BE2C (cell line): ENCODE measurements at regions not wholly inside any gene's neighbourhood (a gene's known extent, or its start where the extent isn't known, plus 50 kb on each side); places are given as distances from the start of the nearest gene placed in this dataset.
"Not testable (repeated sequence)": the region's sequence is repeated elsewhere in the genome, so short reads cannot be mapped to it uniquely, and the experiment has no call there.

Experiments
- DNase-seq: peaks from one replicate; pipeline ENCODE4 v3.0.0-alpha.2; 2020
- H3K27me3 ChIP-seq: fragments of 250-450 bp; sonication (Bioruptor Pico); 2 replicates; pipeline ENCODE4 v1.5.1; 2020; ENCODE audit warnings: mild to moderate bottlenecking
- H3K36me3 ChIP-seq: fragments of 250-450 bp; sonication (Bioruptor Pico); 2 replicates; pipeline ENCODE4 v1.5.1; 2020; ENCODE audit warnings: mild to moderate bottlenecking
- H3K4me1 ChIP-seq: fragments of 250-450 bp; sonication (Bioruptor Pico); 2 replicates; pipeline ENCODE4 v1.5.1; 2020
- H3K4me3 ChIP-seq: 2 replicates; pipeline ENCODE4 v1.5.1; 2011; ENCODE audit warnings: low read depth, low read length
- H3K9me3 ChIP-seq: fragments of 250-450 bp; sonication (Bioruptor Pico); 2 replicates; pipeline ENCODE4 v1.5.1; 2020
- TF ChIP-seq, protein P1 (sequence below): IDR thresholded peaks from 2 replicates; pipeline ENCODE4 v1.5.1; 2012; ENCODE audit warnings: mild to moderate bottlenecking, low read depth, low read length

- DNase-seq = no peak
- TF ChIP-seq, protein P1, sequence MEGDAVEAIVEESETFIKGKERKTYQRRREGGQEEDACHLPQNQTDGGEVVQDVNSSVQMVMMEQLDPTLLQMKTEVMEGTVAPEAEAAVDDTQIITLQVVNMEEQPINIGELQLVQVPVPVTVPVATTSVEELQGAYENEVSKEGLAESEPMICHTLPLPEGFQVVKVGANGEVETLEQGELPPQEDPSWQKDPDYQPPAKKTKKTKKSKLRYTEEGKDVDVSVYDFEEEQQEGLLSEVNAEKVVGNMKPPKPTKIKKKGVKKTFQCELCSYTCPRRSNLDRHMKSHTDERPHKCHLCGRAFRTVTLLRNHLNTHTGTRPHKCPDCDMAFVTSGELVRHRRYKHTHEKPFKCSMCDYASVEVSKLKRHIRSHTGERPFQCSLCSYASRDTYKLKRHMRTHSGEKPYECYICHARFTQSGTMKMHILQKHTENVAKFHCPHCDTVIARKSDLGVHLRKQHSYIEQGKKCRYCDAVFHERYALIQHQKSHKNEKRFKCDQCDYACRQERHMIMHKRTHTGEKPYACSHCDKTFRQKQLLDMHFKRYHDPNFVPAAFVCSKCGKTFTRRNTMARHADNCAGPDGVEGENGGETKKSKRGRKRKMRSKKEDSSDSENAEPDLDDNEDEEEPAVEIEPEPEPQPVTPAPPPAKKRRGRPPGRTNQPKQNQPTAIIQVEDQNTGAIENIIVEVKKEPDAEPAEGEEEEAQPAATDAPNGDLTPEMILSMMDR = no peak
- Histone ChIP-seq H3K36me3 (no peaks in the 10 kb centered on the region), H3K27me3 (no peaks in the 10 kb centered on the region), H3K4me1 (no peaks in the 10 kb centered on the region), H3K9me3 (no peaks in the 10 kb centered on the region), H3K4me3 (no peak overlapping the region)
Observed at GRCh38 chr3:61425356-61425755, 136.0 kb upstream of the PTPRG start.

- no peaks in the 10 kb centered on the region for H3K36me3 ChIP-seq
- no peak for DNase-seq
- no peaks in the 10 kb centered on the region for H3K4me1 ChIP-seq
- H3K4me3 ChIP-seq = no peak overlapping the region
- H3K27me3 ChIP-seq = no peaks in the 10 kb centered on the region
- TF ChIP-seq, protein P1 = no peak
- no peaks in the 10 kb centered on the region for H3K9me3 ChIP-seq
Observed at GRCh38 chr3:61429106-61429505, 132.3 kb upstream of the PTPRG start.

GRCh38 chr3:61434901-61435300 lies 126.5 kb upstream of the PTPRG start:
- not testable (repeated sequence) for DNase-seq, H3K9me3 ChIP-seq, H3K27me3 ChIP-seq

GRCh38 chr3:61435361-61435760 lies 126.0 kb upstream of the PTPRG start:
- H3K4me3 ChIP-seq, H3K4me1 ChIP-seq, H3K27me3 ChIP-seq, H3K9me3 ChIP-seq, DNase-seq, H3K36me3 ChIP-seq: not testable (repeated sequence)

More at GRCh38 chr3:61434901-61435300, 126.5 kb upstream of the PTPRG start:
- not testable (repeated sequence) for H3K36me3 ChIP-seq, H3K4me3 ChIP-seq, H3K4me1 ChIP-seq

- H3K4me3 ChIP-seq = no peak overlapping the region
- H3K4me1 ChIP-seq = no peaks in the 10 kb centered on the region
- DNase-seq = no peak
- H3K36me3 ChIP-seq = no peaks in the 10 kb centered on the region
- H3K27me3 ChIP-seq = no peaks in the 10 kb centered on the region
- TF ChIP-seq, protein P1 = no peak
- H3K9me3 ChIP-seq = no peaks in the 10 kb centered on the region
Observed at GRCh38 chr3:61438253-61439121, 122.9 kb upstream of the PTPRG start.

DNA sequence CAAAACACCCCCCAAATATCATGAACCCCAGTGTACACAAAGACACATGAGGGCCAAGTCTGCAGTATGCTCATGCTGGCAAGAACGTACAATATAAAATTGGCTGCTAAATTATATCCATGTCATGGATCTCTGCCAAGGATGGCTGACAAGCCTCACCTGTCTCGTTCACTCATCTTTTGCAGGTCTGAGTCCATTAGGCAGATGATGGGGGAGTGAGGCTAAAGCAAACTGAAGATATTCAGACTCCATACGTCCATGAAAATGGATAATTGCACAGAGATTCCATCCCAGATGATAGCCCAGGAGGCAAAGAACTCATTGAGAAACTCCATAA lies 122.3 kb upstream of the PTPRG start:
- Histone ChIP-seq H3K4me1 (no peaks in the 10 kb centered on the region), H3K9me3 (no peaks in the 10 kb centered on the region), H3K4me3 (no peak overlapping the region), H3K36me3 (no peaks in the 10 kb centered on the region), H3K27me3 (no peaks in the 10 kb centered on the region)
- TF ChIP-seq, protein P1 = no peak
- DNase-seq = no peak

DNA sequence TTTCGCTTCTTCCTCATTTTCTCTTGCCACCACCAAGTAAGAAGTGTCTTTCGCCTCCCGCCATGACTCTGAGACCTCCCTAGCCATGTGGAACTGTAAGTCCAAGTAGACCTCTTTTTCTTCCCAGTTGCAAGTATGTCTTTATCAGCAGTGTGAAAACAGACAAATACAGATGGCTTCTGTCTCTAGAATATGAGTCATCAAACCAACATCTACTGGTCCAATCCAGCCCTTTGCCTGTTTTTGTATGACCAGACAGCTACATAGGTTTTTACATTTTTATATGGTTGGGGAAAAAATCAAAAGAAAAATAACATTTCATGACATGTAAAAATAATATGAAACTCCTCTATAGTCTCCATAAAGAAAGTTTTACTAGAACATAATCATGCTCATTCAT lies 118.7 kb upstream of the PTPRG start:
- H3K9me3 ChIP-seq = no peaks in the 10 kb centered on the region
- no peak for DNase-seq
- H3K4me3 ChIP-seq = no peak overlapping the region
- no peaks in the 10 kb centered on the region for H3K36me3 ChIP-seq
- no peaks in the 10 kb centered on the region for H3K27me3 ChIP-seq
- no peaks in the 10 kb centered on the region for H3K4me1 ChIP-seq
- TF ChIP-seq, protein P1 = no peak
